Activated T-cell treated with anti-CD3 and anti-CD28 coated beads for 4 hours (primary cell): ENCODE measurements at regions not wholly inside any gene's neighbourhood (a gene's known extent, or its start where the extent isn't known, plus 50 kb on each side); places are given as distances from the start of the nearest gene placed in this dataset.

Experiments used
- DNase-seq: peaks from one replicate; pipeline ENCODE4 v3.0.0-alpha.2; 2020

DNA sequence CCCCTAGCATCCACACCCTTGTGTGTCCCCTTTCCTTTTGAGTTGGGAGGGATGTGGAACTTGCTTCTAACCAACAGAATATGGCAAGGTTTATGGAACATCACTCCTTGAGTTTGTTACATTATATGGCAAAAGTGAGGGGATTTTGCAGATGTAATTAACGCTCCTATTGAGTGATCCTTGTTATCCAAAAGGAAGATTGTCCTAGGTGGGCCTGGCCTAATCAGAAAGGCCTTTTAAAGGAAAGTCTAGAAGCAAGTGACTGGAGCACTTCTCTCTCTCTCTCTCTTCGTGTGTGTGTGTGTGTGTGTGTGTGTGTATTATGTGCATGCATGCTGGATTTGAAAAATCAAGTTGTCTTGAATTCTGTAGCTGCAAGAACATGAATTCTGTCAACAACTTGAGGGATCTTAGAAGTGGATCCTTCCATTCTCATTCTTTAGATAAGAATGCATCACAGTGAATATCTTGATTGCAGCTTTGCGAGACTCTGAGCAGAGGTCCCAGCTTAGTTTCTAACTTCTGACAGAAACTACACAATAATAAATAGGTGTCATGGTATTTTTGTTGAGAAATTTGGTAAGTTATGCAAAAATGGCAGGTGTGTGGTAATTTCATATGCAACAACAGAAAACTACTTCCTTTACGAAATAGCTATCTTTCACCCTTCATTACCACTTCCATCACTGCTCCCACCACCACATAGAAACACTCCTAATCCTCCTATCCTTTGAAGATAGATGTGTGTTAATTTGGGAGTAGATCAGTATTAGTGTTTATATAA, 360.9 kb upstream of the CBLB start:
- no peak for DNase-seq

DNA sequence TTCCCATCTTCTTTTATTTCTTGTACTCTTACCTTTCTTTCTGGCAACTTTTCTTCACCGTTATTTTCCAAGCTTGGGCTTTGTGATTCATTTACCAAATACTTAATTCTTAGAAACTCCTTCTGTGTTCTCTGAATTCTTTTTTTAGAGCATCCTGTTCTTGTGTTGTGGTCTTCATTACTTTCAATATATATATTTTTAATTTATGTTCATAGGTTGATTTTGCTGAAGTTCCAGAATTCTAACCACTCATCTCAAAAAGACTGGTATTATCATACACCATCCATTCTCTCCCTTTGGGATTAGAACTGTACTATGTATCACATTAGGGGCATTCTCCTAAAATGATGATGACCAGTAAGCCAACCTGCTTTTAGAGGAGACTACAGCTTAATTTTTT, 362.3 kb upstream of the CBLB start:
- DNase-seq: no peak

DNA sequence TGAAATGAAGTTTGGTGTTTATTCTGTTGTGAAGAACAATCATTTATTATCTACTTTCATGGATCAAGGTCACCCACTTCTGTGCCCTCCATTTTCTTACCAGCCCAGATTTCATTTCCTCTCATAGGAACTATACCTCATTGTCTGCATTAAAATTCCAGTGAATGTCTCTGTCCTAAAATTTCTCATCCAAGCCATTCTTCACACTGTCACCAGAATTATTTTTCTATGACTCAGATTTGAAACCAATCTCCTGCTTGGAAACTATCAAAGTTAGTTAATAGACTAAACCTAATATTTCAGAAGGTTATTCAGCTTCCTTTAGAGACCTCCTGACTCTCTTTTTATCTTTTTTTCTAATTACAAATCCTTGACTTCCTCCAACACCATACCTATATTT, 364.1 kb upstream of the CBLB start:
- no peak for DNase-seq

DNA sequence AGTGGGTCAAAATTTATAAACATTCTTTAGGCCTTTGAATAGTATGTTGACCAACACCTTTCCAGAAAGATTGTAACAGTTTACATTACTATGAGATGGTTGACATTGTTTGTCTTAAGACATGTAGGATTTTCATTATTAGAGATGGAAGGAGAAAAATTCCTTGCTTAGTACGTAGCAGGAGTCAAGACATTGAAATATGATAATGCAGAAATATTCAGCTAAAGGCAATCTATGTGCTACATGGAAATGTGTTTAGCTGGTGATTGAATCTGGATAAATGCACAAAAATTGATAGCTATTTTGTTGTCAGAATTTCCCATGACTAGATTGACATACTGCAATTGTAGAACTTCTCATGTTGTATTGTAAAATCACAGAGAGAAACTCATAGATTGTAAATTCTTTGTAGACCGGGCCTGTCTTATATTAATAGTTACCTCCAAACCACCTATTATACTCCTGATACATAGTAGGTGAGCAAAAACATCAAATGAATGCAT, 370.4 kb upstream of the CBLB start:
- DNase-seq: no peak

DNA sequence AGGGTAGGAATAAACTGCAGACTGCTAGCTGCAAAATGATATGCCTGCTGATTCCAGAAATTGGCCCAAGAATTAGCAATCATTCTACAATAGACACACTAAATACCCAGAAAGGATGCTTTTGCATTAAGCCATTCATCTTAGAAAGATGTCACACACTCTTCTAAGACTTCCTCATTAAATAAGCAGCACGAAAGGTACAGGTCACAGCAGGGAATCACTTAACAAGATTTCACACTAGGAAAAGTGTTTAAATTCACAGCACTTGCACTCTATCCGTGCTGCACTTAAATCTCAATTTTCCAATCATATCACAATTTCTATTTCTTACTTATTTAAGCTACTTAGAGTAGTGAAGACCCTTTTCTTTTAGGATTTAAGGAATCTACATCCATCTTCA, 372.8 kb upstream of the CBLB start:
- DNase-seq: no peak

DNA sequence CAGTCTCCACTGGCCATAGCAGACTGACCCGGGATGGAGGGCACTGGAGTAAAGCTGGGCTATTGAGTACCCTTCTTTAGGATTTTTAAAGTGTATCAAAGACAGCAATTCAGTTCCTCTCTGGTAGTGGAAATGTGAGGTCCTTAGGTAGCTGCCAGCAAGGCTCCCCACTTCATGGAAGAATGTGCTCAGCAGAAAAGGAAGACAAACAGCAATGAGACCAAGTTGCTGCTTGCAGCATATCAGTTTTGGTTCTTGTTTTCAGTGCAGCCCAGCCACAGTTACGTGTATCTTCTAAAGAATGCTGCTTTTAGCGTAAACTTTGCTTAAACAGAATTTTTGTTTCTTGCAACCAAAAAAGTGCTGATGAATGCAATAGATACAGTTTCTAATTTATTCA, 374.0 kb upstream of the CBLB start:
- no peak for DNase-seq

DNA sequence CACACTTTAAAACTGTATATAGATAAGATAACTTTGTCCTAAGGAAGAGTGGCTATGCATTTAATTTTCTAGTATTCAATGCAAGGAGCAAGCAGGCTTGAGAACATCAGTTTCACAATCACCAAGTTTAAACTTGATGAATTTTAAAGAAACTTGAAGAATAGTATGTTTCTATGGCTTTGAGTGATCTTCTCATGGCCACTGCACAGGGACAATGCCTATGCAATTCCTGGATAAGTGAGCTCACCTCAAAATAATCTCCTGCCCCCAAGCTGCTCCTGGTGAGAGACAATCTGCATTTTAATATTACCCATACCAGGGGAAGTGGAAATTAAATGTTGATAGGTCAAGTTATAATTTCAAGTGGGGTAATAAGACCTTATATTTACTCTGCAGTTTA, 376.6 kb upstream of the CBLB start:
- DNase-seq: no peak

DNA sequence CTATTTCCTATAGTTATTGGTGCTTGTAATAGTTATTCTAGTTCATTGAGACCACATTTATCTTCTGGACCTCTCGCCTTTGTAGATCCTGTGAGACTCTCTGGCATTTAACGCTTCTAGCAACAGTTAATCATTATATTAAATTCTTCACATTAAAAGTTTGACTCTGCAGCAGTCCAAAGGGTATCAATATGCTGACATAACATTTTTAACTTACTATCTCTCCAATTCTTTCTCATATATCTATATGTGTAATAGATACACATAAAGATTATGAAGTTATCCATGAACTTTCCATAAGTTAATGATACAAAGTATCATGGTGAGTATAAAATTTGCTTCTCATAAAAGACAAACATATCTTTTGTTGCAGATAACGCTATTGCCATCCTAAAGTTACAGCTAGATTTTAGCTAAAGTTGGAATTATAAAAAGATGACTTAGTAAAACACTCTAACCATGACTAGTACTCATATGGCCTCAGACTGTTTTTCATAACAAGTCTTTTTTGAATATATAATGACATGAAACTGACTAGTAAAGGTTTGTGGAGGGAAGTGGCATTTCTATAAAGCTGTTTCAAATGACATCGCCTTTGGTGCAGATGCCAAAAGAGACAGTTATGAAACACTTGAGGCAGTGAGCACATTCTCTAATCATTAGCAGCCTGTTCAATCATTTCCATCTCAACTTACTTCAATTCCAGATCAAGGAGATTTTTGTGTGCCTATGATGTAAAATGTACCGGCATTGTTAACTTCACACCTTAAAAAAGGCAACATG, 379.3 kb upstream of the CBLB start:
- no peak for DNase-seq

DNA sequence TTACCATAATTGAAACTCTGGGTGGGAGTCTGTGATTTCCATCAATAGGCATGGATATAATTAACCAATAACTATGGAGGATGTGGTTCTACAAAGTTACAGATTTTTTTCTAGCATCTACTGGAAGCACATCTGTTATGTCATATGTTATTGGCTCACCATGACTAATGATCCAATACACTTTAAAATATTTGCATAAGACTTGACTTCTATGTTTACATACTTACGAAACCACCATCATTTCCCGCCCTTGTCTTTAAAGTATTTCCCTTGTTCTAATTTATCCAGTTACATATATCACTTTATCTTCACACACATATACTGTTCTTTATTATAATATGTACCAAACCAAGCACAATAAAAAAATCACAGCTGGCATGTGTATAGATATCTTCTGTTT, 380.3 kb upstream of the CBLB start:
- no peak for DNase-seq

DNA sequence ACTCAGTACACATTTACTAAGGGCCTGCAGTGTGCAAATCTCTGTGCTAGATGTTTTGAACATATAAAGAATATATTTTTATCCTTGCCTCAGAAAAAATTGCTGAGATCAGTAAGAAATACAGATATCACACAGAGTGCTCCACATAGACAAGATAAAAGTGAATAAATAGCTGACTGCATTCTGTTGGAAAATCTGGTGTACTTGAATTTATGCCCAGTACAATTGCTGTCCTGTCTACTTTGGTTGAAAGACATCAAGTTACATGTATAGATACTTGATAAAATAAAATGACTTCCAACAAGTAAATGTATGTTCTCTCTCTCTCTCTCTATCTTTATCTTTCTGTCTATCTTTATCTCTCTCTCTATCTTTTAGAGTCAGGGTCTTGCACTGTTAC, 381.2 kb upstream of the CBLB start:
- DNase-seq: no peak

DNA sequence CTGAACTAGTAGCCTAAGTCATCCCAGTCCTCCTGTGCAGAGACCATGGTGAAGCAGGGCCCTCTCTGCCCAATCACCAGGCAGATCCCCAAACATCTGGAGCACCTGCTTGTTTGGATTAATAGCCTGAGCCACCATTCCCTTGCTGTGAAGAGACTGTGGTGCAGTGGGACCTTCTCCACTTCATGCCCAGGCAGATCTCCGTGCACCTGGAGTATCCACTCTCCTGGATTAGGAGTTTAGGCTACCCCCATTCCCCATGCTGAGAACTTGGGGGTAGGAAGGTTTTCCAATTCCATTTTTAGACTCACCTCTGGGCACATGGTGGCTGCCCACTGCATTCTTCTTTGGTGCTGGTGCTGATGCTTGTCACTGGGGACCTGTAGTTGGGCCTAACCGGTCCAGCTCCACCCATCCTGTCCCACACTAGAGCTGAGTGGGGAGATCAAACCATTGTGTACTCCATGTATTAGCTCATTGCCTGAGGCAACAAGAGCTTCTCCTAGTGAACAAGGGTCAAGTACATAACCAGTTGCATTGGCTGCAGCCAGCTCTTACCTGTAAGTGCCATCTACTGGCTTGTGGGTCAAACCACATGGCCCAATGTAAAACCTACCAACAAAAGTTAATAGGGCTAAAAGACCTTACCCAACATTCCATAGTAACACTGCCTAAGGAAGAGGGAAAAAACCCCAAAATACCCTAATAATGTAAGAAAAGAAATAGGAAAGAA, 382.5 kb upstream of the CBLB start:
- no peak for DNase-seq

DNA sequence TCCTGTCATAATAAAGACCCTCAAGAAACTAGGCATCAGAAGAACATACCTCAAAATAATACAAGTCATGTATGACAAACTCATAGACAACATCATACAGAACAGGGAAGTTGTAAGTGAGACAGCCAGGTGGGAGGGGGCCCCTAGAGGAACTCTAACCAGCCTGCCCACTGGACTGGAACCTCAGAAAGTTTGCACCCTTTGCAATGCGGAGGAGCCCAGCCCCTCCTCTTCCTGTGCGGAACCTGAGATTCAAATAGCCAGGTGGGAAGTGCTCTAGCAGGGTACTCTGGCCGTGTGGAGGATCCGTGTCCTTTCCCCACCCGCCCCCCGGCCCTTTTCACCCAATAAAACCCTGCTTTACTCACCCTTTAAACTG, 387.0 kb upstream of the CBLB start:
- DNase-seq: no peak

DNA sequence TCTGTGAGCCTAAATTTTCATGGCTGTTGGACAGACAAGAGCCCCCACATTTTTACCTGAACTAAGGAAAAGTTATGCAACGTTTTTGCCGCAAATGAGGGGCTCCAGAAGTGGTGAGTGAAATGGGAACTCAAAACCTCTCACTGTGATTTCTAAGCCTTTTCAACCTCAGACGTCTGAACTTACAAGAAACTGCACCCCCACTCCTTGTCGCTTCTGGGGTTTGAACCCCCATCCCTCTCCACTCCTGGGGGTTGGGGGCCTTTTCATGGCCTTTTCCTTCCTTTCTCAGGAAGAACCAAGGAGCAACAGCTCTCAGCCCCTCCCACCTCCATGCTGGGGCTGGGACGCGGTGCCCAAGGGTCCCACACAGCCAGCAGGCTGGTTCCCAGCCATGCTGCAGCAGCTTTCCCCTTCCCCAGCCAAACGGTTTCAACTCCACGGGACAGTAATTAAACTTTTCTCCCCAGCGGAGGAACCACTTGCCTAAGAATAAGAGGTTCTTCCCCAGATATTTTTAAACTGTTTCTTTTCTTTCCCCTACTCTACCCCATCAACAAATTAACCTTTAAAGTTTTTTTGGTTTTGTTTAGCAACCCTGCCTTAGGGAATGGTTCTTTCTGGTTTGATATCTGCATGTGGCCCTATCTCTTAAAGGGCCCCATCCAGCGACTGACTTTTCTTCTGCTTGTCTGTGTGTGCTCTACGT, 387.6 kb upstream of the CBLB start:
- no peak for DNase-seq

DNA sequence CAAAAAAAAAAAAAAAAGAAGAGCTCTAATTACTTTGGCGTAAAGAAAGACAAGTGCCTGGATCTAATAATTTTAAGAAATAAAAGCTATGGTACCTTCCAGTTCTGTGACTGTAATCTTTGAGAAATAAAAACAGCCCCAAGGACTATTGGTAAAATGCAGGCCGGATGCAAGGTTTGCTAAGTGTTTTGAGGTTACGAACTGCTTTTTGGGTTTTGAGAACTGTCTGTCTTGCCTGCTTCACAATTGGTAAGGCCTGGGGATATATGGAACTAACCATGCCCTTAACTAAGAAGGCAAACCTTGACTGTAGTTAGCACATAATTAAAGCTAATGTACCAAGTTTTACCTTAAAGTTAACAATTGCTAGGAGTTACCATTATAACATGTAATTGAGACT, 388.4 kb upstream of the CBLB start:
- DNase-seq: no peak

DNA sequence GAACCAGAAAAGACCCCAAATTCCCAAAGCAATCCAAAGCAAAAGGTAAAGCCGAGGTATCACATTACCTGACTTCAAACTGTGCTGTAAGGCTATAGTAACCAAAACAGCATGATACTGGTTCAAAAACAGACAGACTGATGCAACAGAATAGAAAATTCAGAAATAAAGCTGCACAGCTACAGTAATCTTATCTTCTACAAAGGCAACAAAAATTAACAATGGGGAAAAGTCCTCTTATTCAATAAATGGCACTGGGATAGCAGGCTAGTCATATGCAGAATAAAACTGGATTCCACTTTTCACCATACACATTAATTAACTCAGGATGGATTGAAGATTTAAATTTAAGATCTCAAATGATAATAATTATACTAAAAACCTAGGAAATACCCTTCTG, 392.6 kb upstream of the CBLB start:
- no peak for DNase-seq

DNA sequence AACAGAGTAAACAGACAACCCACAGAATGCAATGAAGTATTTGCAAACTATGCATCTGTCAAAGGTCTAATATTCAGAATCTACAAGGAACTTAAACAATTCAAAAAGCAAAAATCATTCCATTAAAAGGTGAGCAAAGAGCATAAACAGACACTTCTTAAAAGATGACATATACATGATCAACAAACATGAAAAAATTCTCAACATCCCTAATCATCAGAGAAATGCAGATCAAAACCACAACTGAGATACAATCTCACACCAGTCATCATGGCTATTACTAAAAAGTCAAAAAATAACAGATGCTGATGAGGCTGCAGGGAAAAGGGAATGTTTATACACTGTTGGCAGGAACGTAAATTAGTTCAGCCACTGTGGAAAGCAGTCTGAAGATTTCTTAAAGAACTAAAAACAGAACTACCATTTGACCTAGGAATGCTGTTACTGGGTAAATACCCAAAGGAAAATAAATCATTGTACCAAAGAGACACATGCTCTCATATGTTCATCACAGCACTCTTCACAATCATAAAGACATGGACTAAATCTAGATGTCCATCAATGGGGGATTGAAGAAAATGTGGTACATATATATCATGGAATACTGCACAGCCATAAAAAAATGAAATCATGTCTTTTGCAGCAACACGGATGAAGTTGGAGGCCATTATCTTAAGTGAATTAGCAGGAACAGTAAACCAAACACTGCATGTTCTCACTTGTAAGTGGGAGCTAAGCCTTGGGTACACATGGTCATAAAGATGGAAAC, 393.3 kb upstream of the CBLB start:
- DNase-seq: no peak

DNA sequence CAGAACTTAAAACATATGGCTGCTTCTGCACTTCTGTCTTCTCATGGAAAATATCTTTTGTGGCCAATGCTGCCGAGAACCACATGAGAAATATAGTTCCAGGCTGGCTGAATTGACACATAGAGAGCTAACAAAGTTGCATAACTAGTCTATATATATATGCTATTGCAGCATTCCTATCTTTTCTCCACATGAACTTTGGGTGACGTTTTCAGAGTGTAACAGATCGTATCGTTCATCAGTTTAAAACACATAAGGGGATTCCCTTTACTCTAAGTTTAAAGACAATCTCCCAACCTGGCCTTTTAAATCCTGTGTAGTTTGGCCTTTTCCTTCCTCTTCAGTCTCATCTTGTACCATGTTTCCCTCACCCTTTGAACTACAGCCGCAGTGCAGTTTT, 394.2 kb upstream of the CBLB start:
- no peak for DNase-seq

DNA sequence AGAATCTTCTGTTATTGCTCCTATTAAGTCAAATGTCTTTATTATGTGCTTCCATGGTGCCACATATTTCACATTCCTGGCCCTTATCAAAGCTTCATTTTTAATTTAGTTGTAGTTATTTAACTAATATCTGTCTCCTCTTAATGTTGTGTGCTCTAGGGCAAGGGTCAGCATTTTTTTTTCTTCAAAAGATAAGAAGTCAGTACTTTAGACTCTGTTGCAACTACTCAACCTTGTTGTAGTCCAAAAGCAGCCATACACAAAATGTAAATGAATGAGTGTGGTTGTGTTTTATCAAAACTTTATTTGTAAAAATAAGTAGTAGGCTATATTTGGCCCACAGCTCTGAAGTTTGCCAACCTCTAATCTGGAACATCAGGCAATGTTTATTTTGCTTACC, 394.7 kb upstream of the CBLB start:
- DNase-seq: no peak

DNA sequence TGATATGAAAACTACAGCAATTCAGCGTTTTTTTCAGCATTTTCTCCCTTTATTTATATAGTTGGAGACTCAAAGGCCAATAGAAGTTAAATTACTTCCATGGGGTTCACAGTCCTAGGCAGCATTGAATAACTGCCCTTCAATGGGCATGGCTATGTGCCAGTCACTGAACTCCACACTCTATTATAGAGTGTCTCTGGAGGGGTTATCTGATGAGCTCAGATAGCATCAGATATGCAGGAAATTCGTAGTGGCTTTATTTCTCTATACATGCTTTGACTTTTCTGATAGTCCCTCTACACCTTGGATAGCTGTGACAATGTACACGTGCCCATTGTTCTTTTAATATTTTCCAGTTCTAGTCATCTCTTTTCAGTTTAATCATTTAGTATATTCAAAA, 396.9 kb upstream of the CBLB start:
- DNase-seq: no peak

DNA sequence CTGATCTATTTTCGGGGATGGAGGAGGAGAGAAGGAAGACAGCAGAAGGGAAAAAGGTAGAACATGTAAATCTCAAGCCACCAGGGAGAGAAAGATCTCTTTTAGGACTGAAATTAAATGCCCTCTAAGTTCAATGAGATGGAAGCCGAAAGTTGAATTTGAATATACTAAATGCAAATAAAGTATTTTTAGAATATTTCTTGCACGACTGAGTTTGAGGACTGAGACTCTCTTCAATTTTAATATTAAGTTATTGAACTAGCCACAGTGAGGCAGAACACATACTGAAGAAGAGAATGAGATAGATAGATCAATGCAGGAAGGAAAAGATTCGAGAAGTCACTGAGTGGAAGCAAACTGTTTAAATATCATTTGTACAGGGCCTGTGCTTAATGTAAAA, 399.9 kb upstream of the CBLB start:
- DNase-seq: no peak

DNA sequence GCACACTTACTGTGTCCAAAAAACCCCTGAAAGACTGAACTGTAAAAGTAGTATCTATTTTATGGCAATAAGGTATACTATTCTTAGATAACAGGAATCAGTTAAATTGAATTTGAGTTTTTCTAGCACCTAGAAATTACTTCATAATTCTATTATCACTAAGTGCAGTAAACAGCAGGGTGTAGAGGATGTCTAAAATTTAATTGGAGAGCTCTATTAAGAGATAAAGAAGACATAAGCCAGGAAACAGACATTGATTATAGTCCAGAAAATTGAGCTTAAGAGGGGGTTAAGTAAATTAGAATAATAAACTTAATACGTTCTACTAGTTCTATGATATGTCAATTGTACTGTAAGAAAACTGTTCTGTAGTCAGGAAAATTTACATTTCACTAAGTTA, 403.5 kb upstream of the CBLB start:
- DNase-seq: no peak

DNA sequence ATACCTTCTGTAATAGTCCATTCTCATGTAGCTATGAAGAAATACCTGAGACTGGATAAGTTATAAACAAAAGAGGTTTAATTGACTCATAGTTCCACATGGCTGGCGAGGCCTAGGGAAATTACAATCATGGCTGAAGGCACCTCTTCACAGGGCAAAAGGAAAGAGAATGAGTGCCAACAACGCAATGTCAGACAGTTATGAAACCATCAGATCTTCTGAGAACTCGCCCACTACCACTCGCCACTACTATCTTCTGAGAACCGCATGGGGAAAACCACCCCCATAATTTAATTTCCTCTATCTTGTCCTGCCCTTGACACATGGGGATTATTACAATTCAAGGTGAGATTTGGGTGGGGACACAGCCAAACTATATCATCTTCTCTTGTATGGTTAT, 406.8 kb upstream of the CBLB start:
- no peak for DNase-seq
